GM19438 (cell line): ENCODE measurements at regions not wholly inside any gene's neighbourhood (a gene's known extent, or its start where the extent isn't known, plus 50 kb on each side); places are given as distances from the start of the nearest gene placed in this dataset.

Source experiments
- ATAC-seq: cut with Tn5 transposase; IDR thresholded peaks from one replicate; pipeline ENCODE4 v1.9.1; 2021; ENCODE audit warnings: low read depth; ENCODE audit not compliant: unreplicated experiment

DNA sequence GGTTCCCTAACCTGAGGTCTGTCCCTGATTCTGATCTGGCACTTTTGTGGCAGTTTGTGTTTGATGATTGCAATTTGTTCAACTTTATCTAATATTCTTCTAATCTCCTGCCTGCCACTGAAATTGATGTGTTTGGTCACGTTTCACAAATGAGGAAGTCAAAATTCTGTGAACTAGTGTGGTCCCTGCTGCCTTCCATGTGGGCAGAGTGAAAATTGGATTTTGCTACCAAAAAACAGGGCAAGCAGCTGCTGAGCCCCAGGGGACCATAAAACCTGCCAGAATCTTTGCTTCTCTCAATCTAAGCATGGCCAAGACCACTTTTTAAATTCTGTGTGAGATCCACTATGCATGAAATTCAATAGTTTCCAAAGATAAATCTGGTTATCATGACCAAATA lies 195.5 kb upstream of the CYRIA start:
- no peak for ATAC-seq

DNA sequence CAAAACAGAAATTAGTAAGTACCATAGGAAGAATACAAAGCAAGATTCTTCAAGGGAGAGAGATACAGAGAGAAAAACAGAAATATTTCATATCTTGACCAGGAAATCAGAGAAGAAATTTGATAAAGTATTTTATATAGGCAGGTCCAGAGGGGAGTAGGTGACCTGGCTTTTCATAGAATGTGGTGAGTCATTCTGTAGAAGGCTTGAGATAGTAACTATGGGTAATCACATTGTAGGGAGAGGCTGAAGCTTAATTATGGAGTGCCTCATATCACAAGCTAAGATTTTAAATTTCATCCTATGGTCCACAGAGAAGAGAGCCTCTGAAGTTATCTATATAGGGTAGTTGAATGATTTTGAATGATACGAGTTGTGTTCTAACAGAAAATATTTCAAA lies 195.0 kb upstream of the CYRIA start:
- no peak for ATAC-seq

DNA sequence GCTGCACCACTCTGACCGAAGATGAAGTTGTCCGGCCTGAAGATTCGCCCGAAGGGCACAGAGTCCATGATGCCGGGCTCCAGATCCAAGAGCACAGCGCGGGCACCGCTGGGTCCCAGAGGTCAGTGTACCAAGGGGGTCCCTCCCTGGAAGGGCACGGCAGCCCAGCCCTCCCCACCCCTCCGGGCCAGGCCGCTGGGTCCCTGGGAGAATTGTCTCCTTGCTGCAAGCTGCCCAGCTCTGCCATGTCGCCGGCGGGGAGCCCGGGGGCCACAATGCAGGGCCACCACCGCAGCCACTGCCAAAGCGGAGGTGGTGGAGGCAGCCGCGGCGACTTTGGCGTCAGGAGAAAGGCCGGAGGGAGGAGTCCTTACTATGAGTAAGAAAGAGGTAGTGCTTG lies 189.5 kb upstream of the CYRIA start:
- ATAC-seq = no peak

DNA sequence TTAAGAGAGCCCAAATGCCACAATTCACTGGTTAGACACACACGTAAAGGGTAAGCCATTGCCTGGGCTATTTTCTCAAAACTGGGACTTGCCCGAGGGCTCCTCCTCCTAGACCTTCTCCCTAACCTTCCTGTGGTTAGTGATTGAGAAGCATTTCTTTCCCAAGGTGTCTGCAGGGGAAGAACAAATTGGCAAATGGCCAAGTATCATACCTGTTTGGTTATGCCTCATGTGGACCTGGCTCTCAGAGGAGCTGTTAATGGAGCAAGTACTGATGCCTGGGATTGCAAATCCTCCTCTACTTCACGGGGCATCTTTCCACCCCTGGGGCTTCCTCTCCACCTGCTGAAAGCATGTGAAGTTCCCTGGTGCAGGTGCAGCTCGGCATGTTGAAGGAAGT lies 187.5 kb upstream of the CYRIA start:
- no peak for ATAC-seq

DNA sequence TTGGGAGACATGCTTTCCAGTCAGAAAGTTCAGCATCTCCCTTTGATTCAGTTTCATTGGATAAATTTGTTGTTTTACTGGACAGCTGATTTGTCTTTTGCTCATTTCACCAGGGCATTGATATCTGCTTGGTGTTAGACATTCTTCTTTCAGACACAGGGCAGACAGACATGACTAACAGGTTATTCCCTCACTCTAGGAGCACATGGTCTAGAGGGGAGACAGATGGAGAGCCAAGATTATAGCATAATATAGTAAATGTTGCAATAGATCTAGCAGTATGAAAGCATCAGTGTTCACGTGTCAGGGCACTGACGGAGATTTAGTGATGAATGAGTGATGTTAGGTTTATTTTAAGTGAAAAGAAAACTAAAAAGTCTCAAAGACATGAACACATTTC lies 187.0 kb upstream of the CYRIA start:
- no peak for ATAC-seq

DNA sequence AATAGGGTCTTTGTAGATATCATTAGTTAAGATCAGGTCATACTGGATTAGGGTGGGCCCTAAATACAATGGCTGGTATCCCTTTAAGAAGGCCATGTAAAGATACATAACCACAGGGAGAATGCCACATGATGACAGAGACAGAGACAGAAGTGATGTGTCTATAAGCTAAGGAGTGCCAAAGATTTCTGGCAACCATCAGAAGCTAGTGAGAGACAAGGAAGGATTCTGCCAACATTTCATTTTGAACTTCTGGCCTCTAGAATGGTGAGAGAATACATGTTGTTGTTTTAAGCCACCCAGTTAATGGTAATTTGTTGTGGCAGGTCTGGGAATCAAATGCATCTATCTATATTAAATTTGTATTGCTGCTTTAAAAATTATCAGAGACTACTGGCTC lies 185.5 kb upstream of the CYRIA start:
- no peak for ATAC-seq

DNA sequence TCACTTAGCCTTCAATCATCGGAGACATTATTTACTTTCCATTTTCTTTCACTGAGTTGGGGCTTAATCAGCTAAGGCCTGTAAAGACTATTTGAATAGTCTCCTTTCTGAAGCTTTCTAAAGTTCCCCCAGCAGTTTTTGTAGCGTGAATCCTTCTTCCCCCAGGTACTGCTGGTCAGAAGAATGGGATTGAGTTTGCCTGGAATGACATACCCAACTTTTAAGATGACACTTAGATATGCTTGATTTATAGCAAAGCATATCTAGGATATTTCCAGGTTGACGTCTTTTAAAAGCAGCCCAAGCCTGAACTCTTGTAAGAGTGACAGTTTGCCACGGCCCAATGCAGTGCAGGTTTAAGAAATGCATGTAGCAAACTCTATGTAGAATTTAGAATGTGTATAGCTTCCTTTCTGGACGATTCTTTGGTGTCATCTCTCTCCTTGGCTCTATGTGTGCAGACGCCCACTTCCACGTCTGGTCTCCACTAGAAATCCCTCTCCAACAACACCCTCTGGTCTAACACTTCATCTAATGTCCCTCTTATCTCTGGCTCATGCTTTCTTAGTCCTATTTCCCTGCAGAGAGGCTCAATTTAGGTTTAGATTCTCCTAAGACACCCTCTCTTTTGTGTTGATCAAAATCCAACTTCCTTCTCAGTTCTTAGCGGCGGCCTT lies 175.0 kb upstream of the CYRIA start:
- no peak for ATAC-seq

DNA sequence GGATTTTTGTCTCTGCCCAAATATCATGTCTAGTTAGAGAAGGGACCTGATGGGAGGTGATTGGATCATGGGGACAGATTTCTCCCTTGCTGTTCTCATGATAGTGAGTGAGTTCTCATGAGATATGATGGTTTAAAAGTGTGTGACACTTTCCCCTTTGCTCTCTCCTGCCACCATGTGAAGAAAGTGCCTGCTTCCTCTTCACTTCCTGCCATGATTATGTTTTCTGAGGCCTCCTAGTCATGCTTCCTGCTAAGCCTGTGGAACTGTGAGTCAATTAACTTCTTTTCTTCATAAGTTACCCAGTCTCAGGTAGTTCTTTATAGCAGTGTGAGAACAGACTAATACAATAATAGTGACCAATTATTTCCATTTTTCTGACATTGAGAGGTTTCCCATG lies 167.3 kb upstream of the CYRIA start:
- no peak for ATAC-seq

DNA sequence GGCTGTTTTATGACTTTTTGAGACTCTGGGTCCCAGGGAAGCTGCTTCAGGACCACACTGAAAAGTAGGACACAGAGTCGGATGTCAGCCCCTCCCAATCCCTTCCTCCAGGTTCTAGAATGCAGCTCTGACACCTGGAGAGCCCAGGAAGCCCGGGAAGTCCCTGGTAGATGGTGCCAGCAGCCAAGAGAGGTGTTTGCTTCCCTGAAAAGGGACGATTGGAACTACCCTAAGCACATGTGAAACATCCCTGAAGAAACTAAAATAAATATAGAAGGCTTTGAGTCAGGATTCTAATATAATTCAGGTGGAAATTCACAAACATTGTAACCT lies 163.2 kb upstream of the CYRIA start:
- no peak for ATAC-seq

DNA sequence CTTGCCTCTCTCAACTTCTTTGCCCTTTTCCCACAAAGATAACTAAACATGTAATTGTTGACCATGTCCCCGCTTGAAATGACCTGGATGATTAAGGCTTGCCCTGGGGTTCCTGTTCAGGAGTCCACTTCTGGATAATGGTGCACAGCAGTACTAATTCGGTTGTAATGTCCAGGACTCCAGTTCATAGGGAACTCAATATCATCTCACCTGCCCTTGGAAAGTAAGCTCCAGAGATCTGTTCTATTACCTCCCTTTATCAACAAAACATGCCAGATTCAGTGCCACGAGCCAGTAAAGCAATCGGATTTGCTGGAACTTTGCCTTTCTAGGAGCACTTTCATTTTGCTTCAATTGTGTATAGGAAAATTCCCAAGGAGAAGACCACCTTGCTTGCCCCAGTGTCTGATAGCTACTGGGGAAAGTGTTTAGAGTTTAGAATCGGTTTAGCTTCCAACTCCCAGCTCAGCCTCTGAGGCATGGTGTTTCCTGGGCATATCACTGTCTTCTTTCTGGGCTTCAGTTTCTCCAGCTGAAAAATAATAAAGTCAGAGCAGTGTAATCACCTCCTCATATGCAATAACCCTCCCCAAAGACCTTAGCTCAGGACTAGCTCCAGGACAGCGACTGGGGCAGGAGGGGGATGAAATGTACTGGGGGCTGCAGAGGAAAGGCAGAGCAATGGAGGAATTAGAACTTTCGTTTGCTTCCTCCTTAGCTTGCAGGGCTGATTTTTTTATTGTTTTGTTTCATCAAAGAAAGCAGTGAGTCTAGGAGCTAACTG lies 162.6 kb upstream of the CYRIA start:
- ATAC-seq = no peak

DNA sequence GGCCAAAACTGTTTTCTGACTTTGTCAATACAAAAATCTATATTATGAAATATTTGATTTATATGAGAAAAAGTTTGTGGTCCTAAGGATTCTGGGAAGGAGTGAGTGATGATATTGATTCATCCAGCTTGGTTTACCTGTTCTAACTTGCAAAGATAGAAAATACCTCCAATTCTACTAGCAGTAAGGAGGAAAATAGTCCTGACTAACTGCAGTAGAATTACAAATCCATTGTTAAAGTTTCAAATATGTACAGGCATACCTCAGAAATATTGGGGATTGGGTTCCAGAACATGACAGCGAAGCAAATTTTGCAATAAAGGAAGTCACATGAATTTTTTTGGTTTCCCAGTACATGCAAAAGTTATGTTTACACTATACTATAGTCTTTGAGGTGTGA lies 158.8 kb upstream of the CYRIA start:
- ATAC-seq = no peak

DNA sequence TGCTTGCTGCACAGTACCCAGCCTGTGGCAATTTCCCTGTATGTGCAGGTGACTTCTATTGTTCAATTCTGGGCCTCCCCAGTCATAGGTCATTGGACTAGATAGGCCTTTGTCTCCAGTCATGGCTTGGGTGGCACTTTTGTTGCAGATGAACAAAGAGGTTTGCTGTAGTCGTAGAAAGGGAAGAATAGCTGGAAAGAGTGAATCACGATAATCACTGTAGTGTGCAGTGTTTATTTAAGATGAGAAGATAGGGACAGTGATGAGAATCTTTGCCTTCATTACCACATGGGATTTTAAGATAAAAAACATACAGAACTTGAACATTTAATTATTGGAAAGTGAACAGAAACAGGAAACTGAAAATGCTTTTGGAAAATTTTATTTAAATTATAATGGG lies 156.1 kb upstream of the CYRIA start:
- ATAC-seq = no peak

DNA sequence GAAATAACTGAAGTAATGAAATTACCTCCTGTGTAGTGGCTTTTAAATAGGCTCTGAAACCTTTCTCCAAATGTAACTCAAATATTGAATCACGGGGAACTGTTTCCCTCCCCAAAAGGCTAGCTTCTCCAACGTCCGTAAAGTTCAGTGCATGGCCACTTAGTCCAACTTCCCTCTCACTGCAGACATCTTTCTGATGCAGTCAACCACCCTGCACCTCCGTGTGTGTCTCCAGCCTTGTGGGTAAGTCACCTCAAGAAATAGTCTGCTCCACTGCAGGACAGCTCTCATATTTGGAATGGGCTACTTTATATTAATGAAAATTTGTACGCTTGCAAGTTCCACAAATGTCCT lies 152.5 kb upstream of the CYRIA start:
- no peak for ATAC-seq

DNA sequence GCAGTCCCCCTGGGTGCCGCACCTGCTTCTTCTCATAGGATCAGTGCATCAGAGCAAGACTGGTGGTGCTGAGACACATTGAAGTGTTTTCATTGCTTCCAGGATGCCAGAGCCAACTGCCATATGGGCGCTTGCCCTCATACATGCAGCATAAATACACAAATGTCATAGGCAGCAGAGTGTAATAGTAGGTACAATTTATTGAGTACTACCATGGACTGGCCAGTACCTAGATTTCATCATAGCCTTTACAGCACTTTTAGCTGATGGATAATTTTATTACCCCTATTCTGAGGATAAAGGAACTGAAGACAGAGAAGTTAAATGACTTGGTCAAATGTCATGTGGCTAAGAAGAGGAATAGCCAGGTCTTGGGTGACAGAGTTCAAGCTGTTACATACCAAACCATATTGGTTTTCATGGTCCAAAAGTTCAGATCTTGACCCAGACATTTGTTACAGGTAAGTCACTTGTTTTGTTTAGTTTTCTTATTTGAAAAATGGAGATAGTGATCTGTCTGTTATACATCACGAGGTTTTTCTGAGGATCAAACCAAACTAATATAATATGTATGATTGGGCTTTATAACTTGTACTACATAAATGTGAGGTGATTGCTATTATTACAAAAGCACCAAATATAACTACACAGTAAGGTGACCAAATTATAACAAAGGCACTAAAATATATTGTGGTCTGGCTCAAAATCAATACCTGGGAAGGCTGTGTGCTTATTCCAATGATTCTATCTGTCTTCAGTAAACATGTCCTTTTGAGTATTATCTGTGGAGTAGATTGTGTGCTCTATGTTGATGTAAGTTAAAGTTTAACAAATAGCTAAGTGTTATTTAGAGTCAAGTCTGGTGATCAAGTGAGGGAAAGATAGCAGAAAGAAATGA lies 151.9 kb upstream of the CYRIA start:
- ATAC-seq = no peak

DNA sequence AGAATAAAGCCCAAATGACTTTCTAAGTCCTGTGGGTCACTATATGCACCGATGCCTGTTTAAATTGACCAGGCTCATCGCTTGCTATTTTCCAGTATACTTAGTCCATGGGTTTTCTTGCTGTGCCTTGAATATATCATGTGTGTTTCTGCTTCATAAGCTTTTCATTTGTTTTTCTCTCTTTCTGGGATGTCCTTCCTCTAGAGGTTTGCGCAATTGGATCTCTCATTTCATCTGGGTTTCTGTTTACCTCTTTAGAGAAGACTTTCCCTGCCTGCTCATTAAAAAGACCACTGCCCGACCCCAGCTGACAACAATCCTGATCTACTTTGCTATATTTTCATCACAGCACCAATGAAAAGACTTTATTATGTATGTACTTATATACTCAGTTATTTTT lies 150.9 kb upstream of the CYRIA start:
- ATAC-seq = no peak

DNA sequence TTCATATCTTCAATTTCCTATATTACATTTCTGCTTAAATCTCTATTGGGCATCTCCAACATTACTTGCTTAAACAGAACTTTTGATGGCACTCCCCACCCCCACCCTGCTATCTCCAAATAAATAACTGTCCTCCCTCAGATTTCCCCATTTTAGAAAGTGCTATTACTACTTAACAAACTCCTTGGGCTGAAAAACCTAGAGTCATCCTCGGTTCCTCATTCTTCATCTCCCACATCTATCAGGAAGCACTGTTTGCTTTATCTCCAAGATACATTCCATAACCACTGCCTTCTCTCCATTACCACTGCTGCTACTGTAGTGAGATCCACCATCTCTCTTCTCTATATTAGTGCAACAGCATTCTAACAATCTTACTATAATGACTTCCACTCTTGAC lies 150.4 kb upstream of the CYRIA start:
- no peak for ATAC-seq

DNA sequence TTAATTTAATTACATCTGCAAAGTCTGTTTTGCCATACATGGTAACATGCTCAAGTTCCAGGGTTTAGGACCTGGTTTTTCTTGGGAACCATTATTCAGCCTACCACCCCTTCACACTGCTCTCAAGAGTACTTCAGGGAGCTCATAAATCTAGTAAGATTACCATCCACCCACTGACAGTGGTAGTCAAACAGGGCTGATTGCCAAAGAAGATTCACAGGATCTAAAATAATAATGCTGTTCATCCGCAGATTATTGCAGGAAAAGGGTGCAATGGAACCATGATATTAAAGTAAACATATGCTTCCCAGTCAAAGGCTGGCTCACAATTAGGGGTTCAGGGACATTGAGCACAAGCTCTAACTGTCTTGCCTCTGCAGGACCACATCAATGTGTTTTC lies 148.0 kb upstream of the CYRIA start:
- no peak for ATAC-seq

DNA sequence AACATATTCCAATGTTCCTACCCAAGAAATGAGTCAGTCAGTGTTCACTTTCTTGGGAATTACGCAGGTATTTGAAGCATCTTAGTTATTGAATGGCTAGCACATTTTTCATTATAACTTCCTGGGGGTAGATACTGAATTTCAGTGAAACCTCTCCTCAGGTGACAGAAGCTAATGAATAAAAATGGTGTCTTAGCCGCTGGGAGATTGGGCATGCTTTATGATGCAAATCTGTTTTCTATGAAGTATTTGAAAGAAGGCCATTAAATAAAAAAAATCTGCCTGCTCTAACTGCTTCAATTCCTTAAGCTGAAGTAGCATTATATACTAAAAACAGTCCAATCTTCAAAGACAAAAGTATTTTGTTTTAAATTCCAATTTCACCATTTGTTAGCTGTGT lies 132.8 kb upstream of the CYRIA start:
- ATAC-seq = no peak

DNA sequence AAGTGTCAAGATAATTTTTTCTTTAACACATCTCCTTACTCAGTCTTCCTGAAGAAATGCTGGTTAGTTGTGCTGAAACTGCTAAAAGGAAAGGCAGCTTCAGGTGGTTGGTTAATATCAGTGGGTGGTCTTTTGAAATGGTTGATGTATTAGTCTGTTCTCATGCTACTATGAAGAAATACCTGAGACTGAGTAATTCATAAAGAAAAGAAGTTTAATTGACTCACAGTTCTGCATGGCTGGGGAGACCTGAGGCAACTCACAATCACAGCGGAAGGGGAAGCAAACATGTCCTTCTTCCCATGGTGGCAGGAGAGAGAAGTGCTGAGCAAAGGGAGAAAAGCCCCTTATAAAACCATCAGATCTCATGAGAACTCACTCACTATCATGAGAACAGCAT lies 125.9 kb upstream of the CYRIA start:
- ATAC-seq = no peak

DNA sequence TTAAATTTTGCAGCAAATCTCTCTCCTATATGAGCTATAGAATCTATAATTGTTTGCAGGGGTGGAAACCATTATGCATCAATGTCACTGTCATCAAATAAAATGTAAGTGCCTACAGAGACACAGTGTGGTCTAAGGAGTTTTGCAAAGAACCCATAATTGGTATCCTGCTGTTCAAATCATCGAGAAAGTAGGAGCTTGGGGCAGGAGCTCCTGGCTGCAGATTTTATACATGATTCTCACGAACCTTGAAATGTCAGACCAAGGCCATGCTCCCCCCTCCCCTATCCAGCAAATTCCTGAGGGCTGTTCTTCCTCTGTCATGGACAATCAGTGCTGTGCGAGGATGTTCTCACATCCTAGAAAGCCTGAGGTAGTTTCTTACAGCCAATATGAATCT lies 119.5 kb upstream of the CYRIA start:
- ATAC-seq = no peak

DNA sequence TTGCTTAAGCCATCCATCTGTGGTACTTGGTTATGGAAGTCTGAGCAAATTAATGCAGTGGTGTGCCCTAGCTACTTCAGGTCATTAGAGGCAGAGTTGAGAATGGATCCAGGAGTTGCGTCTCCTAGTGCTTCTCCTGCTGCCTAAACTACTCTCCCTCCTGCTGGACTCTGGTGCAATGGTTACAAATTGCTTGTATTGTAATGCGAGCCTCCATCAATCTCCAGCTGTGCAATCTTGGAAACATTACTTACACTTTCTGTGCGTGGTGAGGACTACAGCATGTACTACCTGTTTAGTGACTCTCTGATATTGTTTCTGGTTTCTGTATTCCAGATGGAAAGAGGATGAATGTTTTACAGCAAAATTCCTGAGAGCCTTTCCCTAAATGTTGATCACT lies 119.0 kb upstream of the CYRIA start:
- ATAC-seq = no peak
